Caco-2 (cell line): ENCODE measurements at regions not wholly inside any gene's neighbourhood (a gene's known extent, or its start where the extent isn't known, plus 50 kb on each side); places are given as distances from the start of the nearest gene placed in this dataset.

Source experiments
- BruUV-seq: library from RNA; stranded (reverse); fragments of 400-500 nt; replicated peaks from 2 replicates; lab custom pipeline; 2021; lab: Mats Ljungman, UMichigan
- CTCF ChIA-PET: fragments of 300-600 bp; sonication (Branson Sonifier 250); formaldehyde crosslinking; loops from one replicate; lab custom pipeline; 2022; ENCODE audit warnings: antibody characterized with exemption; lab: Charles Lee
- POLR2A ChIA-PET: fragments of 300-600 bp; sonication (Branson Sonifier 250); formaldehyde crosslinking; loops from one replicate; lab custom pipeline; 2022; ENCODE audit warnings: antibody characterized with exemption; lab: Charles Lee
- DNase-seq, 2 experiments: peaks; one replicate each; pipeline versions ENCODE4 v3.0.0 to v3.0.0-alpha.2; 2020 to 2022
- H3K27me3 ChIP-seq: replicated peaks from 2 replicates; pipeline ENCODE4 v1.6.0; 2011; ENCODE audit warnings: low read length; ENCODE audit not compliant: control insufficient read depth, insufficient read depth
- H3K36me3 ChIP-seq: 2 replicates; pipeline ENCODE4 v1.5.1; 2011; ENCODE audit warnings: low read length; ENCODE audit not compliant: control insufficient read depth, insufficient read depth
- H3K4me1 ChIP-seq: fragments of 250-450 bp; sonication (Bioruptor Pico); 2 replicates; pipeline ENCODE4 v1.5.1; 2020; ENCODE audit warnings: mild to moderate bottlenecking
- H3K4me3 ChIP-seq: 2 replicates; pipeline ENCODE4 v1.5.1; 2011; ENCODE audit warnings: low read depth, mild to moderate bottlenecking, control low read depth, low read length
- H3K9me3 ChIP-seq: fragments of 250-450 bp; sonication (Bioruptor Pico); 2 replicates; pipeline ENCODE4 v1.5.1; 2020; ENCODE audit warnings: mild to moderate bottlenecking, moderate library complexity
- H3K27ac Mint-ChIP-seq: one replicate; pipeline ENCODE4 v1.8.0; 2022; ENCODE audit warnings: mixed read lengths; ENCODE audit not compliant: unreplicated experiment
- H3K27me3 Mint-ChIP-seq: one replicate; pipeline ENCODE4 v1.8.0; 2022; ENCODE audit warnings: mixed read lengths; ENCODE audit not compliant: insufficient read depth, unreplicated experiment
- H3K36me3 Mint-ChIP-seq: one replicate; pipeline ENCODE4 v1.8.0; 2022; ENCODE audit warnings: mild to moderate bottlenecking, mixed read lengths; ENCODE audit not compliant: insufficient read depth, unreplicated experiment
- H3K4me1 Mint-ChIP-seq: one replicate; pipeline ENCODE4 v1.8.0; 2022; ENCODE audit warnings: low read depth, mixed read lengths; ENCODE audit not compliant: unreplicated experiment
- H3K4me3 Mint-ChIP-seq: one replicate; pipeline ENCODE4 v1.8.0; 2022; ENCODE audit warnings: mild to moderate bottlenecking, moderate library complexity, mixed read lengths; ENCODE audit not compliant: unreplicated experiment
- H3K9me3 Mint-ChIP-seq: one replicate; pipeline ENCODE4 v1.8.0; 2022; ENCODE audit warnings: mixed read lengths; ENCODE audit not compliant: unreplicated experiment
- intact Hi-C: fragments of 100-400 bp; cut with micrococcal nuclease; formaldehyde crosslinking; loops from one replicate; pipeline ENCODE4 v1.10.0; 2022; ENCODE audit not compliant: unreplicated experiment
- TF ChIP-seq, protein P1 (sequence below), 2 experiments: fragments of 200-600 bp in 1 of 2; IDR thresholded peaks; 1 replicate in 1 of 2; 2 replicates in 1 of 2; pipeline versions ENCODE4 v1.5.1 to v1.8.0; 2011 to 2022; ENCODE audit warnings: antibody characterized with exemption in 1 of 2, control low read depth in 1 of 2, inconsistent platforms in 1 of 2, low read depth in 1 of 2, low read length in 1 of 2, mild to moderate bottlenecking in 1 of 2, moderate library complexity in 1 of 2; ENCODE audit not compliant: insufficient read depth in 1 of 2, severe bottlenecking in 1 of 2, unreplicated experiment in 1 of 2

DNA sequence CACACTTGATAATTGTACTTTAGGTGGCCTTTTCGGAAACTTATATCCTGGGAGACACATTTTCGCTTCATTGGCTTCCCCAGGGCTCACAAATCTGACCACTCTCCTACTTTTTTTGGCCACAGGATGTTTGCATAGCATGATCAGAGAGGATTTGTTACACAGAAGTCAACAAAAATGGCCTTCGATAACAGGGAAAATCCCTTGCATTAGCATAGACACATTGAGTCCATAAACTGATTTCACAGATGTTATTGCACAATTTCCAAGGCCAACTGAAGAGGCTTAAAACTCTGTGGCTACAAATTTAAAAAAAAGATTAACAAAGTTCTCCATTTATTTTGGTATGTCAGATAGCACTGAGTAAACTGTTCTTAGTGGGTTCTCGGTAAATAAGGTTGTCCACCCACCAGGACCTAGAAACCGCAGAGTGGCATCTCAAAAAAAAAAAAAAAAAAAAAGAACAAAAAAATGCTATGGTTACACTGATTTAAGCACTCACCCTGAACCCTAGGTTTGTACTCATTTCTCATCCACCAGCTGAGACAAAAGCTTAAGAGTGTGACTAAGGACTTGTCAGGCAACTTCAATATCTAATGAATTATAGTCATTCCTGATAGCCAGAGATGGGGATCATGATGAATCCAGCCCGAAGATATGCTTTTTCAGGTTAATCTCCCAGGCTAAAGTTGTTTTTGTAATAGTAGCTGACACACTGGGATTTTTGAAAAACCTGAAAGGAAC is 188.9 kb upstream of the SYNPR start:
- CTCF ChIA-PET = no interaction called here
- no peak for DNase-seq

DNA sequence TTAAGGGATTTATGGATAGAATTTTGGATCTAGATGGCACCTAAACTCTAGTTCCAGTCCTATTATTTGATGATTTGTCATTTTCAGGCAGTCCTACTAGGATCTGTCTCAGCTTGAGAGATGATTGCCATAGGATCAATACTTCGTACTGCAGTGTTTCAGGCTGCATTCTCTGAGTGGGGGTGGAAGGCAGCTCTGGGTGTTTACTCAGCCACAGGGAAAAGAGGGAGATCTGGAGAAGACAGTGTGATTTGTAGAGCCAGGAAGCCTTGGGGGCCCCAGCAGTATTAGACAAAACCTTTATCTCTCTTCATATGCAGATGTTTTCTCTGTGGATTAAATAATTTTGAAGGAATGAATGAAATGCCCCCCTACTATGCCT is 188.4 kb upstream of the SYNPR start:
- no TSS peak for BruUV-seq
- no peaks in the 10 kb centered on the region for H3K27me3 ChIP-seq
- no peak overlapping the region for H3K4me3 Mint-ChIP-seq
- H3K9me3 Mint-ChIP-seq = no peaks in the 10 kb centered on the region
- H3K4me1 Mint-ChIP-seq = no peaks in the 10 kb centered on the region
- H3K9me3 ChIP-seq = no peaks in the 10 kb centered on the region
- intact Hi-C loops = no loop called here
- no peak overlapping the region for H3K27ac Mint-ChIP-seq
- H3K36me3 Mint-ChIP-seq = no peaks in the 10 kb centered on the region
- H3K4me1 ChIP-seq = no peaks in the 10 kb centered on the region
- POLR2A ChIA-PET = no interaction called here
- H3K4me3 ChIP-seq = no peak overlapping the region
- H3K27me3 Mint-ChIP-seq = peaks cover 10% of the 10 kb centered on the region
- TF ChIP-seq, protein P1, sequence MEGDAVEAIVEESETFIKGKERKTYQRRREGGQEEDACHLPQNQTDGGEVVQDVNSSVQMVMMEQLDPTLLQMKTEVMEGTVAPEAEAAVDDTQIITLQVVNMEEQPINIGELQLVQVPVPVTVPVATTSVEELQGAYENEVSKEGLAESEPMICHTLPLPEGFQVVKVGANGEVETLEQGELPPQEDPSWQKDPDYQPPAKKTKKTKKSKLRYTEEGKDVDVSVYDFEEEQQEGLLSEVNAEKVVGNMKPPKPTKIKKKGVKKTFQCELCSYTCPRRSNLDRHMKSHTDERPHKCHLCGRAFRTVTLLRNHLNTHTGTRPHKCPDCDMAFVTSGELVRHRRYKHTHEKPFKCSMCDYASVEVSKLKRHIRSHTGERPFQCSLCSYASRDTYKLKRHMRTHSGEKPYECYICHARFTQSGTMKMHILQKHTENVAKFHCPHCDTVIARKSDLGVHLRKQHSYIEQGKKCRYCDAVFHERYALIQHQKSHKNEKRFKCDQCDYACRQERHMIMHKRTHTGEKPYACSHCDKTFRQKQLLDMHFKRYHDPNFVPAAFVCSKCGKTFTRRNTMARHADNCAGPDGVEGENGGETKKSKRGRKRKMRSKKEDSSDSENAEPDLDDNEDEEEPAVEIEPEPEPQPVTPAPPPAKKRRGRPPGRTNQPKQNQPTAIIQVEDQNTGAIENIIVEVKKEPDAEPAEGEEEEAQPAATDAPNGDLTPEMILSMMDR (IDR thresholded peaks at IDR 0.05; ENCODE audit: insufficient read depth in 1 of 2, low read depth in 1 of 2, low read length in 1 of 2, severe bottlenecking in 1 of 2, unreplicated experiment in 1 of 2) = no peak
- CTCF ChIA-PET = no interaction called here
- no peak for DNase-seq
- no peaks in the 10 kb centered on the region for H3K36me3 ChIP-seq

More for the DNA sequence above, 188.9 kb upstream of the SYNPR start:
- intact Hi-C loops = no loop called here
- Mint-ChIP-seq H3K4me1 (no peaks in the 10 kb centered on the region), H3K4me3 (no peak overlapping the region), H3K9me3 (no peaks in the 10 kb centered on the region), H3K27ac (no peak overlapping the region), H3K27me3 (peaks cover 10% of the 10 kb centered on the region), H3K36me3 (no peaks in the 10 kb centered on the region)
- H3K4me3 ChIP-seq = no peak overlapping the region
- H3K27me3 ChIP-seq = no peaks in the 10 kb centered on the region
- H3K9me3 ChIP-seq = no peaks in the 10 kb centered on the region
- no peaks in the 10 kb centered on the region for H3K4me1 ChIP-seq
- no peaks in the 10 kb centered on the region for H3K36me3 ChIP-seq
- TF ChIP-seq, protein P1 (IDR thresholded peaks at IDR 0.05; ENCODE audit: insufficient read depth in 1 of 2, low read depth in 1 of 2, low read length in 1 of 2, severe bottlenecking in 1 of 2, unreplicated experiment in 1 of 2) = no peak
- POLR2A ChIA-PET = no interaction called here
- no TSS peak for BruUV-seq

DNA sequence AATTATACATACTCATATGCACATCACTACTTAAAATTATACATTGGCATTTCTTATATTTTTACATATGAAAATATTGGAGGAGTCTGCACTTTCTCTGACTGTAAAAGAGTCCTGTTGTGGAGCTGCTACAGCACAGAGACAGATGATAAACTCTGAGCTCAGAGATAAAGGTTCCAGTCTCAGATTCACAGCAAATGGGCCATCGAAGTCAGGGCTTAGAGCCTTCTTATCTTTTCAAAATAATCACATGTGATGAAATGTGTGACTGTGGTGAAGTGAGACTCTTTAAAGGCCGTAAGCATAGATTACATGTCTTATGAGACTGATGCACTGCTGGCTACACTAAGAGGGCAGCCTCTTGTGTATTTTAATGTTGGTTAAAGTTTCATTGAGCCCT is 187.5 kb upstream of the SYNPR start:
- POLR2A ChIA-PET = no interaction called here
- Mint-ChIP-seq H3K4me1 (no peaks in the 10 kb centered on the region), H3K36me3 (no peaks in the 10 kb centered on the region), H3K9me3 (no peaks in the 10 kb centered on the region), H3K4me3 (no peak overlapping the region), H3K27ac (no peak overlapping the region), H3K27me3 (peaks cover 10% of the 10 kb centered on the region)
- DNase-seq = no peak
- Histone ChIP-seq H3K4me1 (no peaks in the 10 kb centered on the region), H3K9me3 (no peaks in the 10 kb centered on the region), H3K36me3 (no peaks in the 10 kb centered on the region), H3K4me3 (no peak overlapping the region), H3K27me3 (no peaks in the 10 kb centered on the region)
- CTCF ChIA-PET = no interaction called here
- no TSS peak for BruUV-seq
- TF ChIP-seq, protein P1 (IDR thresholded peaks at IDR 0.05; ENCODE audit: insufficient read depth in 1 of 2, low read depth in 1 of 2, low read length in 1 of 2, severe bottlenecking in 1 of 2, unreplicated experiment in 1 of 2) = no peak
- intact Hi-C loops = no loop called here
